Uterus (tissue), 3 donors: ENCODE measurements at regions not wholly inside any gene's neighbourhood (a gene's known extent, or its start where the extent isn't known, plus 50 kb on each side); places are given as distances from the start of the nearest gene placed in this dataset.

Experiments
- DNase-seq, 2 donors: peaks; one replicate each; pipeline ENCODE4 v3.0.0-alpha.2; 2019 to 2020
- H3K27ac ChIP-seq, 2 donors: fragments of 200-600 bp; sonication (generic); 1 replicate in 1 of 2; 2 replicates in 1 of 2; pipeline ENCODE4 v1.5.1; 2016 to 2018
- H3K27me3 ChIP-seq, 2 donors: fragments of 200-600 bp; sonication (generic); one replicate each; pipeline ENCODE4 v1.5.1; 2018 to 2019; ENCODE audit warnings: control low read depth in 1 of 2
- H3K36me3 ChIP-seq, 2 donors: fragments of 200-600 bp; sonication (generic); one replicate each; pipeline ENCODE4 v1.5.1; 2019; ENCODE audit warnings: control low read depth in 1 of 2
- H3K4me1 ChIP-seq, 2 donors: fragments of 200-600 bp; sonication (generic); one replicate each; pipeline ENCODE4 v1.5.1; 2018 to 2019; ENCODE audit warnings: control low read depth in 1 of 2
- H3K4me3 ChIP-seq, 2 donors: fragments of 200-600 bp; sonication (generic); 1 replicate in 1 of 2; 2 replicates in 1 of 2; pipeline ENCODE4 v1.5.1; 2018 to 2019; ENCODE audit warnings: mild to moderate bottlenecking in 1 of 2
- H3K9me3 ChIP-seq, 2 donors: fragments of 200-600 bp; sonication (generic); one replicate each; pipeline ENCODE4 v1.5.1; 2019; ENCODE audit warnings: control low read depth in 1 of 2
- CTCF ChIP-seq, 4 experiments: fragments of 200-600 bp in 2 of 4; fragments of 450-650 bp in 2 of 4; sonication (generic) in 2 of 4; IDR thresholded peaks; one replicate each; pipeline ENCODE4 v1.5.1; 2016 to 2019; ENCODE audit warnings: antibody characterized with exemption in 4 of 4, mild to moderate bottlenecking in 2 of 4, moderate library complexity in 1 of 4
- POLR2A ChIP-seq, 2 donors: fragments of 450-650 bp; IDR thresholded peaks; one replicate each; pipeline ENCODE4 v1.6.1; 2016; ENCODE audit warnings: antibody characterized with exemption in 2 of 2, mild to moderate bottlenecking in 1 of 2, moderate library complexity in 1 of 2
- intact Hi-C: fragments of 100-400 bp; cut with DNase I; formaldehyde crosslinking; loops from one replicate; pipeline ENCODE4 v1.15.1; 2023; ENCODE audit warnings: low total_unique reads
- donor health status: DM: yes; HTN: yes; CAD: no.

GRCh38 chr4:182019148-182019652, 224.0 kb upstream of the TENM3 start:
- no peak for DNase-seq
- Histone ChIP-seq H3K4me1 (no peaks in the 10 kb centered on the region), H3K4me3 (no peak overlapping the region), H3K27me3 (no peaks in the 10 kb centered on the region), H3K9me3 (no peaks in the 10 kb centered on the region), H3K27ac (no peak overlapping the region), H3K36me3 (no peaks in the 10 kb centered on the region)
- TF ChIP-seq POLR2A (IDR thresholded peaks at IDR 0.05) = no peak
- no peak for TF ChIP-seq CTCF (IDR thresholded peaks at IDR 0.05)
- intact Hi-C loops = no loop called here

GRCh38 chr4:182022909-182023308, 220.3 kb upstream of the TENM3 start:
- no peaks in the 10 kb centered on the region for H3K4me1 ChIP-seq
- intact Hi-C loops = no loop called here

GRCh38 chr4:182023469-182023868, 219.7 kb upstream of the TENM3 start:
- intact Hi-C loops = no loop called here
- H3K9me3 ChIP-seq = no peaks in the 10 kb centered on the region
- no peak for TF ChIP-seq CTCF (IDR thresholded peaks at IDR 0.05)
- TF ChIP-seq POLR2A (IDR thresholded peaks at IDR 0.05) = no peak

More at GRCh38 chr4:182022909-182023308, 220.3 kb upstream of the TENM3 start:
- TF ChIP-seq CTCF (IDR thresholded peaks at IDR 0.05) (no peak), POLR2A (IDR thresholded peaks at IDR 0.05) (no peak)
- no peaks in the 10 kb centered on the region for H3K36me3 ChIP-seq
- no peaks in the 10 kb centered on the region for H3K9me3 ChIP-seq
- DNase-seq = no peak
- no peak overlapping the region for H3K27ac ChIP-seq
- no peaks in the 10 kb centered on the region for H3K27me3 ChIP-seq
- H3K4me3 ChIP-seq = no peak overlapping the region

GRCh38 chr4:182042945-182043344, 200.3 kb upstream of the TENM3 start:
- H3K27me3 ChIP-seq = no peaks in the 10 kb centered on the region
- H3K9me3 ChIP-seq = no peaks in the 10 kb centered on the region
- H3K4me1 ChIP-seq = no peaks in the 10 kb centered on the region
- no peak for DNase-seq
- intact Hi-C loops = no loop called here
- no peak overlapping the region for H3K27ac ChIP-seq
- TF ChIP-seq CTCF (IDR thresholded peaks at IDR 0.05) (no peak), POLR2A (IDR thresholded peaks at IDR 0.05) (no peak)
- no peak overlapping the region for H3K4me3 ChIP-seq
- H3K36me3 ChIP-seq = no peaks in the 10 kb centered on the region

More at GRCh38 chr4:182023469-182023868, 219.7 kb upstream of the TENM3 start:
- H3K36me3 ChIP-seq = no peaks in the 10 kb centered on the region
- H3K4me1 ChIP-seq = no peaks in the 10 kb centered on the region
- H3K27ac ChIP-seq = no peak overlapping the region
- H3K4me3 ChIP-seq = no peak overlapping the region
- DNase-seq = no peak
- H3K27me3 ChIP-seq = no peaks in the 10 kb centered on the region

- Histone ChIP-seq H3K27ac (no peak overlapping the region), H3K36me3 (no peaks in the 10 kb centered on the region), H3K27me3 (no peaks in the 10 kb centered on the region), H3K4me3 (no peak overlapping the region), H3K9me3 (no peaks in the 10 kb centered on the region), H3K4me1 (no peaks in the 10 kb centered on the region)
- TF ChIP-seq CTCF (IDR thresholded peaks at IDR 0.05) (no peak), POLR2A (IDR thresholded peaks at IDR 0.05) (no peak)
- intact Hi-C loops = no loop called here
- DNase-seq = no peak
These were observed 194.3 kb upstream of the TENM3 start for GRCh38 chr4:182048871-182049270.
